ENCODE measurements at regions not wholly inside any gene's neighbourhood (a gene's known extent, or its start where the extent isn't known, plus 50 kb on each side); places are given as distances from the start of the nearest gene placed in this dataset.

DNA sequence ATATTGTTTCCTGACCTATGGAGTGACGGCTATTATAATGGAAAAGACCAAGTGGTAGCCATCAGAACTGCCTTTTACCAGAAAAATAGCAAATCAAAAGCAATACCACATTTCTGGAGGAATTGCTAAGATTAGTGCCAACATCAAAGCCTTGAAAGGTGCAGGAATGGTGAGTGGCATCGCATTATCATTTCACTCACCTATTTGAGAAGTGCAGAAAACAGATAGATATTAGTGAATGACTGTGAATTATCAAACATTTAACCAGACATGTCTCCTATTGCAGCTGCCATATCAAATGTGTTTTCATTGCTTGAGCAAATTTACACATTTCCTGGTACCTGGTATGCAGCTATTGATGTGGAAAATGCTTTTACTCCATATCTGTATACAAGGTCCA is 1638.1 kb upstream of the PABPC4L start:
- TF ChIP-seq, protein P1, sequence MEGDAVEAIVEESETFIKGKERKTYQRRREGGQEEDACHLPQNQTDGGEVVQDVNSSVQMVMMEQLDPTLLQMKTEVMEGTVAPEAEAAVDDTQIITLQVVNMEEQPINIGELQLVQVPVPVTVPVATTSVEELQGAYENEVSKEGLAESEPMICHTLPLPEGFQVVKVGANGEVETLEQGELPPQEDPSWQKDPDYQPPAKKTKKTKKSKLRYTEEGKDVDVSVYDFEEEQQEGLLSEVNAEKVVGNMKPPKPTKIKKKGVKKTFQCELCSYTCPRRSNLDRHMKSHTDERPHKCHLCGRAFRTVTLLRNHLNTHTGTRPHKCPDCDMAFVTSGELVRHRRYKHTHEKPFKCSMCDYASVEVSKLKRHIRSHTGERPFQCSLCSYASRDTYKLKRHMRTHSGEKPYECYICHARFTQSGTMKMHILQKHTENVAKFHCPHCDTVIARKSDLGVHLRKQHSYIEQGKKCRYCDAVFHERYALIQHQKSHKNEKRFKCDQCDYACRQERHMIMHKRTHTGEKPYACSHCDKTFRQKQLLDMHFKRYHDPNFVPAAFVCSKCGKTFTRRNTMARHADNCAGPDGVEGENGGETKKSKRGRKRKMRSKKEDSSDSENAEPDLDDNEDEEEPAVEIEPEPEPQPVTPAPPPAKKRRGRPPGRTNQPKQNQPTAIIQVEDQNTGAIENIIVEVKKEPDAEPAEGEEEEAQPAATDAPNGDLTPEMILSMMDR (IDR thresholded peaks at IDR 0.05), result no peak
- TF ChIP-seq POLR2A (IDR thresholded peaks at IDR 0.05), result no peak
- TF ChIP-seq POLR2AphosphoS5 (IDR thresholded peaks at IDR 0.05; ENCODE audit: insufficient read depth in 1 of 2, low read depth in 1 of 2), result no peak

Data from vagina (tissue), 2 donors.